Stimulated activated CD4-positive, alpha-beta T cell treated with anti-CD3 and anti-CD28 coated beads, Interleukin-1b, Interleukin-23, amount 100 ng/mL, for 1 hour (primary cell): ENCODE measurements at regions not wholly inside any gene's neighbourhood (a gene's known extent, or its start where the extent isn't known, plus 50 kb on each side); places are given as distances from the start of the nearest gene placed in this dataset.

ENCODE experiments used
- DNase-seq, 2 donors: peaks; one replicate each; pipeline ENCODE4 v3.0.0-alpha.2; 2020; ENCODE audit warnings: low read depth in 2 of 2

- no peak for DNase-seq
Observed at GRCh38 chr16:79757968-79758367, 157.4 kb upstream of the MAF start.

GRCh38 chr16:79757163-79757562, 156.6 kb upstream of the MAF start:
- DNase-seq: no peak

- DNase-seq: no peak
Observed at GRCh38 chr16:79756571-79756970, 156.0 kb upstream of the MAF start.

- no peak for DNase-seq
Observed at GRCh38 chr16:79754501-79754900, 154.0 kb upstream of the MAF start.

GRCh38 chr16:79754081-79754480, 153.5 kb upstream of the MAF start:
- no peak for DNase-seq

GRCh38 chr16:79753286-79753685, 152.7 kb upstream of the MAF start:
- no peak for DNase-seq

- no peak for DNase-seq
Observed at GRCh38 chr16:79752396-79752795, 151.9 kb upstream of the MAF start.

- no peak for DNase-seq
Observed at GRCh38 chr16:79751471-79752184, 151.1 kb upstream of the MAF start.

GRCh38 chr16:79750311-79750710, 149.8 kb upstream of the MAF start:
- no peak for DNase-seq

GRCh38 chr16:79748629-79749028, 148.1 kb upstream of the MAF start:
- no peak for DNase-seq

- no peak for DNase-seq
Observed at GRCh38 chr16:79747688-79748087, 147.2 kb upstream of the MAF start.

GRCh38 chr16:79740252-79740651, 139.7 kb upstream of the MAF start:
- no peak for DNase-seq

GRCh38 chr16:79735271-79735670, 134.7 kb upstream of the MAF start:
- no peak for DNase-seq

- DNase-seq: no peak
Observed at GRCh38 chr16:79734721-79735120, 134.2 kb upstream of the MAF start.

- DNase-seq: no peak
Observed at GRCh38 chr16:79728923-79729240, 128.3 kb upstream of the MAF start.

GRCh38 chr16:79728048-79728922, 127.7 kb upstream of the MAF start:
- DNase-seq: no peak

GRCh38 chr16:79726902-79727301, 126.4 kb upstream of the MAF start:
- no peak for DNase-seq

GRCh38 chr16:79725051-79725450, 124.5 kb upstream of the MAF start:
- DNase-seq: no peak

- DNase-seq: no peak
Observed at GRCh38 chr16:79723583-79724168, 123.1 kb upstream of the MAF start.

GRCh38 chr16:79721270-79721669, 120.7 kb upstream of the MAF start:
- no peak for DNase-seq

GRCh38 chr16:79717333-79718137, 117.0 kb upstream of the MAF start:
- no peak for DNase-seq
